GM12875 (cell line): ENCODE measurements at regions not wholly inside any gene's neighbourhood (a gene's known extent, or its start where the extent isn't known, plus 50 kb on each side); places are given as distances from the start of the nearest gene placed in this dataset.
"Not testable (repeated sequence)": the region's sequence is repeated elsewhere in the genome, so short reads cannot be mapped to it uniquely, and the experiment has no call there.

ENCODE experiments used
- H3K4me3 ChIP-seq: one replicate; pipeline ENCODE4 v1.5.1; 2011; ENCODE audit warnings: low read depth, low read length, control low read depth
- CTCF ChIP-seq: IDR thresholded peaks from 2 replicates; pipeline ENCODE4 v1.5.1; 2011; ENCODE audit warnings: low read depth, mild to moderate bottlenecking, control low read depth, inconsistent platforms, low read length, moderate library complexity, borderline replicate concordance; ENCODE audit not compliant: insufficient read depth

- no peak for TF ChIP-seq CTCF
Measured at GRCh38 chr6:115602466-115602865, 458.2 kb downstream of the FRK start.

GRCh38 chr6:115601509-115601908 is 459.2 kb downstream of the FRK start:
- no peak overlapping the region for H3K4me3 ChIP-seq
- no peak for TF ChIP-seq CTCF

More at GRCh38 chr6:115602466-115602865, 458.2 kb downstream of the FRK start:
- H3K4me3 ChIP-seq: no peak overlapping the region

- H3K4me3 ChIP-seq: no peak overlapping the region
- no peak for TF ChIP-seq CTCF
Measured at GRCh38 chr6:115601064-115601463, 459.6 kb downstream of the FRK start.

GRCh38 chr6:115594891-115595290 is 465.8 kb downstream of the FRK start:
- no peak for TF ChIP-seq CTCF
- no peak overlapping the region for H3K4me3 ChIP-seq

GRCh38 chr6:115592025-115592424 is 468.7 kb downstream of the FRK start:
- H3K4me3 ChIP-seq: no peak overlapping the region
- TF ChIP-seq CTCF: no peak

GRCh38 chr6:115589072-115589471 is 471.6 kb downstream of the FRK start:
- not testable (repeated sequence) for H3K4me3 ChIP-seq

- H3K4me3 ChIP-seq: no peak overlapping the region
- no peak for TF ChIP-seq CTCF
Measured at GRCh38 chr6:115583290-115583689, 477.4 kb downstream of the FRK start.

GRCh38 chr6:115582386-115582785 is 478.3 kb downstream of the FRK start:
- TF ChIP-seq CTCF: no peak
- no peak overlapping the region for H3K4me3 ChIP-seq

GRCh38 chr6:115579565-115579964 is 481.1 kb downstream of the FRK start:
- not testable (repeated sequence) for H3K4me3 ChIP-seq
